ENCODE measurements at regions not wholly inside any gene's neighbourhood (a gene's known extent, or its start where the extent isn't known, plus 50 kb on each side); places are given as distances from the start of the nearest gene placed in this dataset.
"Not testable (repeated sequence)": the region's sequence is repeated elsewhere in the genome, so short reads cannot be mapped to it uniquely, and the experiment has no call there.

DNA sequence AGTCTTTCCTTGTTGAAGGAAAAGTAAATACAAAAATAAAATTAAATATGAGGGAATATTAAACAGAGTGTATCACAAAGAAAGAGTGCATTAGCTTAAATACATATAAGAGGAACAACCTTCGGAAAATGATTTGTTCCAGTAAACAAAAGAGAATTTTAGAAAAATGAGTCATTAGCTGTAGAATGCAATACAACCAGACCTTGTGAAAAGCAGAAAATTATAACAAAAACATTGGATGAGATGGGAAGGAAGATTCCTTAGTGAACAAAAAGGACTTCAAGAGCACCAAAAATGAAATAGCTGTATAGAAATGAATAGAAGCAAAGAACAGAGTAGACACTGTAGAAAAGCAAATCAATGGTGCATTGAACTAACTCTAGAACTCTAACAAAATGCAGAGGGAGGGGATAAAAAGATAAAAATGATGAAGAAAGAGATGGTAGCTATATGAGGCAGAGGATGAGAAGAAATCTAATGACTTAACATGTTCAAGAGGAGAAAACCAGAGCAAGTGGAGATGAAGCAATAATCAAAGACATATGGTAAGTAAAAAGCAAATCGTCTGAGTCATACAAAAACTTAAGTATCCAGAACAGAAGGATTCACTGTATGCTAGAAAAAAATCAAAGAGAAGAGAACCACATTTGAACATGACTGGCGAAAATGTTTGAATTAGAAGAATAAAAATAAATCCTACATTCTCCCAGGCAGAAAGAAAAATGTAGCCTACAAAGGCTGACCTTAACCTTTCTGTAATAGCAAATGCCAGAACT lies 190.5 kb downstream of the TMEM26 start:
- DNase-seq (ENCODE audit: low read depth) = no peak
- no peak overlapping the region for H3K4me3 ChIP-seq (replicated peaks; ENCODE audit: low read depth, low read length)
- no peak for TF ChIP-seq CTCF (IDR thresholded peaks at IDR 0.05; ENCODE audit: low read length, missing control alignments)

DNA sequence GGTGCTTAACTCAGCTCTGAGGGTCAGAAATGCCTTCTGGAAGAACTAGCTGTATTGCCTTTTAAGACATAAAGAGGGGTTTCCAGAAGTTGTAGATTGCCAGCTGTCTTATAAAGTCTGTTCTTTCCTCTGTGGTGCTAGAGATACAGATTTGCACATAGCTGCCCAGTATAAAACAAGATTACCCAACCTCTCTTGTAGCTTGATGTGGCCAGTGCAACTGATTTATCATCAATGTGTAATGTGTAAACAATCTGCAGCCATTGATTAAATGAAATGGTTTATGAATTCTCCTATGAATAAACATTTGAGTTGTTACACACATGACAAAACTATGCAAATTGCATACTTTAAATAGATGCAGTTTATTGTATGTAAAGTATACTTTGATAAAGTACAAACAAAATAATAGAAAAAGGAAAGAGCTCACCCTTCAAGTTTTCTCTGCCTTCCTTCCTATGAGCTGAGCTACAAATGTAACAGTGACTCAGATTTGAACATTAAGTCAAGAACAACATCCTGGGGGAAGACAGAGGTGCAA lies 195.2 kb downstream of the TMEM26 start:
- H3K4me3 ChIP-seq (replicated peaks; ENCODE audit: low read depth, low read length) = no peak overlapping the region
- TF ChIP-seq CTCF (IDR thresholded peaks at IDR 0.05; ENCODE audit: low read length, missing control alignments) = no peak
- DNase-seq (ENCODE audit: low read depth) = no peak

DNA sequence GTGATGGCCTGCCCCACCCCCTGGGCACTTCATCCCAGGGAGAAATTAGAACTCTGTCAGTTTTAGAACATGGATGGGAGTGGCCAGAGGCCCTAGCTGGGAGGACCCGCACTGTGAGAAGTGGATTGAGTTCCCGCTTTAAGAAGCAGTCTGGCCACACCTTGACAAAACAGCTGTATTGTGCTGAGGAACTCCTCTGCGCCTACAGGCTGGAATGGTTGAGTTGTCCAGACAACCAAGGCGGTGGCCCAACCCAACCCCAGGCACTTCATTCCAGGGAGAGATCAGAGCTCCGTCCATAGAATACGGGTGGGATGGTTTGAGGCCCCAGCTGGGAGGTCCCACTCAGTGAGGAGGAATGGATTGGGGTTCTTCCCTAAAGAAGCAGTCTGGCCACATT lies 196.0 kb downstream of the TMEM26 start:
- no peak overlapping the region for H3K4me3 ChIP-seq (replicated peaks; ENCODE audit: low read depth, low read length)
- no peak for DNase-seq (ENCODE audit: low read depth)
- TF ChIP-seq CTCF (IDR thresholded peaks at IDR 0.05; ENCODE audit: low read length, missing control alignments) = no peak

DNA sequence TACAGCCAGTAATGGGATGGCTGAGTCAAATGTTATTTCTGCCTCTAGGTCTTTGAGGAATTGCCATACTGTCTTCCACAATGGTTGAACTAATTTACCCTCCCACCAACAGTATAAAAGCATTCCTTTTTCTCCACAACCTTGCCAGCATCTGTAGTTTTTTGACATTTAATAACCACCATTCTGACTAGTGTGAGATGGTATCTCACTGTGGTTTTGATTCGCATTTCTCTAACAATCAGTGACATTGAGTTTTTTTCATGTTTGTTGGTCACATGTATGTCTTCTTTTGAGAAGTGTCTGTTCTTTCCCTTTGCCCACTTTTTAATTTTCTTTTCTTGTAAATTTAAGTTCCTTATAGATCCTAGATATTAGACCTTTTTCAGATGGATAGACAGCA lies 200.9 kb downstream of the TMEM26 start:
- not testable (repeated sequence) for H3K4me3 ChIP-seq (replicated peaks; ENCODE audit: low read depth, low read length); DNase-seq (ENCODE audit: low read depth)

- DNase-seq (ENCODE audit: low read depth) = no peak
- H3K4me3 ChIP-seq (replicated peaks; ENCODE audit: low read depth, low read length) = no peak overlapping the region
- no peak for TF ChIP-seq CTCF (IDR thresholded peaks at IDR 0.05; ENCODE audit: low read length, missing control alignments)
These were observed 202.1 kb downstream of the TMEM26 start for GRCh38 chr10:61251089-61251488.

DNA sequence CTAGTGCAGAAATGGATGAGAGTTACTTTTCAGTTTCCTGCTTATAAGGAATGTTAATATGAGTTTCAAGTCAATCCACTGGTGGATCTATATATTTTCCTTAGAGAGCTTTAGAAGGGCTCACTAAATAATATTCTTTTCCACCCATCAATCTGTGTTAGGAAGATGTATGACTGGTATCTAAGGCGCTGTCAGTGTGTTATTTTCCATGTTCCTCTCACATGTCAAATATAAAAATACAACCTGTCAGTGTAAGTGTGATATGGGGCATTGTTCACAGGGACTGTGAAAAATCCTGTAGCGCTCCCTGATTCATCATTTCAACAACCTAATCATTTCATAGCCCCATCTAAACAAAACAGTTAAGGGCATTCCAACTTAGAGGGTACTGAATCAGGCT lies 203.1 kb downstream of the TMEM26 start:
- no peak overlapping the region for H3K4me3 ChIP-seq (replicated peaks; ENCODE audit: low read depth, low read length)
- TF ChIP-seq CTCF (IDR thresholded peaks at IDR 0.05; ENCODE audit: low read length, missing control alignments) = no peak
- no peak for DNase-seq (ENCODE audit: low read depth)

DNA sequence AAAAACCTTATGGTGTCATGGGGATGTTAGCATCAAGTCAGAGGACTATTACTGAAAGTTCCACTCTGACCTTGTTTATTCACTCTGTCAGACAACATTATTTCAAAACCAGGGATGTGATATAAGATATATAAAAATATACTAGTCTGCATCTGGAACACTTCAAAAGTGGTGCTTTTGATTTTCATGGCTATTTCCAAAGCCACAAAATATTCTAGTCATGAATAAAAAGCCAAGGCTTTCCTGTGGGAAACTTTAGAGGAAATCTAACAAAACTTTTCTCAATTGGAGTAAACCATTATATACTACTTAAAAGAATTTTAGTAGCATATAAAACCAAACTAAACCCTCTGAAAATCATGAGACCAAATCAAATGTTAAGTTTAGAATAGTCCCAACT lies 205.2 kb downstream of the TMEM26 start:
- DNase-seq (ENCODE audit: low read depth) = no peak
- H3K4me3 ChIP-seq (replicated peaks; ENCODE audit: low read depth, low read length) = no peak overlapping the region
- no peak for TF ChIP-seq CTCF (IDR thresholded peaks at IDR 0.05; ENCODE audit: low read length, missing control alignments)

Data from fibroblast of pulmonary artery (primary cell).